Fibroblast of mammary gland (primary cell): ENCODE measurements at regions not wholly inside any gene's neighbourhood (a gene's known extent, or its start where the extent isn't known, plus 50 kb on each side); places are given as distances from the start of the nearest gene placed in this dataset.

Source experiments
- DNase-seq: peaks from one replicate; pipeline ENCODE4 v3.0.0-alpha.2; 2010; ENCODE audit warnings: low read depth
- H3K4me3 ChIP-seq: 2 replicates; pipeline ENCODE4 v1.5.1; 2011; ENCODE audit warnings: low read depth, mild to moderate bottlenecking, low read length, moderate library complexity; ENCODE audit not compliant: control insufficient read depth
- CTCF ChIP-seq: conservative IDR thresholded peaks from 2 replicates; pipeline ENCODE4 v1.5.1; 2011; ENCODE audit warnings: low read depth, low read length, inconsistent platforms; ENCODE audit not compliant: control insufficient read depth, insufficient read depth

DNA sequence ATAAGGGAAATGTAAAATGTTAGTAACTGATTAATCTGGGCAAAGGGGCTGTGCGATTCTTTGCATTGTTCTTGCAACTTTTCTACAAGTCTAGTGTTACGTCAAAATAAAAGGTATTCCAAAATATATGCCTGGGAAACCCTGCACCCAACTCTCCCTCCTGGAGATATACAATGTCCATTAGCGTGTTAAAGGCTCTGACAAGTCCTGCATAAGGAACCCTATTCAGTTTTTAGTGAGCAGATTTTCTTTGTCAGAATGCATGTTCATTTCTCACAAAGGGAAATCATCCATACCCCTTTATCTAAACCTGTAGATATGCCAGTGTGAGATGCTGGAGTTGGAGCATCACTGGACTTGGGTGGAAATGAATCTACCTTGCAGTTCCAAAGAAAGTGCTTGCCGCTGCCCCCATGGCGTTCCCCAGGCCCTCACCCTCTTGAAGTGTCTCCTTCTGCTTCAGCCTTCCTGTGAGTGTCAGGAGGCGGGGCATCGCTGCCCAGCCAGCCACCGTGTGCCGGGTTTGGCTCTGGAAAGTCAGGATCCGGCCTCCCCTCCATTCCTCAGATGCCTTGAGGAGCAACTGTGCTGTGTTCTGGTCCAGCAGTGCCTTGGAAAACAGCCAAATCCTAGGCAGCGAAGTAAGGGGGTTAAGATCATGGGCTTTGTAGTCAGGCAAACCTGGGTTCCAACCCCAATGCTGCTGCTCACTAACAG lies 85.5 kb downstream of the RMI2 start:
- no peak for DNase-seq
- no peak overlapping the region for H3K4me3 ChIP-seq
- no peak for TF ChIP-seq CTCF

- no peak overlapping the region for H3K4me3 ChIP-seq
- DNase-seq: peak; percentile 81
- no peak for TF ChIP-seq CTCF
These were observed 86.7 kb downstream of the RMI2 start for GRCh38 chr16:11431915-11432465.

GRCh38 chr16:11432856-11433395 lies 87.7 kb downstream of the RMI2 start:
- no peak for DNase-seq
- H3K4me3 ChIP-seq: no peak overlapping the region
- TF ChIP-seq CTCF: no peak

GRCh38 chr16:11435576-11435975 lies 90.3 kb downstream of the RMI2 start:
- H3K4me3 ChIP-seq: no peak overlapping the region
- TF ChIP-seq CTCF: no peak
- no peak for DNase-seq

DNA sequence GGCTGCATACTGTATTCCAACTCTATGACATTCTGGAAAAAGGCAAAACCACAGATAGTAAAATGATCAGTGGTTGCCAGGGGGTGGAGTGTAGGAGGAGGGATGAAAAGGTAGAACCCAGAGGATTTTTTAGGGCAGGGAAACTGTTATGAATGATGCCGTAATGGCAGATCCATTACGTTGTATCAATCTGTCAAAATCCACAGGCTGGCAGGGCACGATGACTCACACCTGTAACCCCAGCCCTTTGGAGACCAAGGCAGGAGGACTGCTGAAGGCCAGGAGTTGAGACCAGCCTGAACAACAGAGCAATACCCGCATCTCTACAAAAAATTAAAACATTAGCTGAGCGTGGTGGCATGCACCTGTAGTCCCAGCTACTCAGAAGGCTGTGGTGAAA lies 91.8 kb downstream of the RMI2 start:
- TF ChIP-seq CTCF: no peak
- no peak overlapping the region for H3K4me3 ChIP-seq

DNA sequence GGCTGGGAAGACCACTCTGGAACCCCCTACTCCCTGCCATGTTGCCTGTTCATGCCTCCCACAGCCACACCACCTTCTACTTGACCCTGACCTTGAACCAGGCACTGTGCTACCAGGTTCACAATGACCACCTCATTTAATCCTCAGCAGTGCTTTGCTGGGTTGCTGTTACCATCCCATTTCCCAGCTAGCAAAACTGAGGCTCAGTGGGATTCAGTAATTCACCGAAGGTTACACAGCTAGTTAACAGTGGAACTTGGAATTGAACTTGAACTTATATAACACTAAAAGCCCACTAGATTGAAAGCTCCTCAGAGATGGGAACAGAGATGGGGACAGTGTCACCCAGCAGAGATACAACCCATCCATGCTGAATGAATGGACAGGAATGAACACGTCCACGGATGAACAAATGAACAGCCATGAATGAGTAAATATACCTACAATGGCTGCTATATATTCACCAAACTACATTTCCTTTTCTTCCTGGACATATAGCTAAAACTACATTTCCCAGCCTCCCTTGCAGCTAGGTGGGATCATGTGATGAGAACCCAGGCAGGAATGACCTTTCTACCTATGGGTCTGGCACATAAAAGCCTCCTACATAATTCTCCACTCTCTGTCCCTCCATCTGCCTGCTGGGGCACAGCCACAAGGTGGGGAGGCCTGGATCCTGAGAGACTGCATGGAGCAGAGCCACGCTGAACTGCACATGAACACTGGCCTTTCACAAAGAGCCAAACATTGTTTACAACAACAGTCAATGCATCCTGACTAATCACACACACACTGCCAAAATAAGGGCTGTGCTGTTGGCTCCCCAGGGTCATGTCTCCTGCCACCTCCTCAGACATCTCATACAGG lies 94.8 kb downstream of the RMI2 start:
- no peak overlapping the region for H3K4me3 ChIP-seq
- no peak for DNase-seq
- no peak for TF ChIP-seq CTCF

More for the DNA sequence above, 91.8 kb downstream of the RMI2 start:
- DNase-seq: no peak
